ENCODE measurements at regions not wholly inside any gene's neighbourhood (a gene's known extent, or its start where the extent isn't known, plus 50 kb on each side); places are given as distances from the start of the nearest gene placed in this dataset.

DNA sequence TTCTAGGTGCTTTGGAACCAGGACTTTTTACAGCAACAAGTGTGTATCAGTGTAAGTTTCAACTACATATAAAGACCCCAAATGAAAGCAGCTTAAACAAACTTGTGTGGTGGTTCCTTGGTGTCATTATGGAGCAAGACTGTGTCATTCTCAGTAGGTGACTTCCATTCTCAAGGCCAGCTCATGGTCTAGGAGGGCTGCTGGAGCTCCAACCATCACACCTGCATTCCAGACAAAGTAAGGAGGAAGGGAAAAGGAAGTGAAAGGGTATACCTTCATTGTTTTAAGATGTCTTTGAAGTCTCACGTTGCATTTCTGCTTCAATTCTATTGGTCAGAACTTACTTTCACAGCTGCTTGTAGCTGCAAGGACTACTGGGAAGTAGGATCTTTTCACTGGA is 188.6 kb downstream of the C1orf94 start:
- ATAC-seq: no peak
- FAIRE-seq: no peak
- Histone ChIP-seq H3K9me3 (no peaks in the 10 kb centered on the region), H3K4me2 (no peak overlapping the region), H3K27ac (no peak overlapping the region), H3K4me1 (no peaks in the 10 kb centered on the region), H3K4me3 (no peak overlapping the region)
- TF ChIP-seq NR3C1 (IDR thresholded peaks at IDR 0.05) (no peak), HOXB13 (CRISPR knock-in tag; IDR thresholded peaks at IDR 0.05; ENCODE audit: low read depth) (no peak), RAD21 (conservative IDR thresholded peaks at IDR 0.05 in 1 of 2, IDR thresholded peaks at IDR 0.05 in 1 of 2) (no peak), RNF2 (IDR thresholded peaks at IDR 0.05; ENCODE audit: borderline replicate concordance, low read depth) (no peak), POLR2AphosphoS2 (conservative IDR thresholded peaks at IDR 0.05; ENCODE audit: low read length) (no peak), SMC3 (IDR thresholded peaks at IDR 0.05) (no peak), TFCP2L1 (CRISPR knock-in tag; IDR thresholded peaks at IDR 0.05) (no peak), FOXS1 (CRISPR knock-in tag; IDR thresholded peaks at IDR 0.05) (no peak), RFX5 (IDR thresholded peaks at IDR 0.05) (no peak), CHD2 (IDR thresholded peaks at IDR 0.05; ENCODE audit: low read length, partially characterized antibody) (no peak), TP53 (CRISPR knock-in tag; IDR thresholded peaks at IDR 0.05) (no peak), CEBPB (IDR thresholded peaks at IDR 0.05) (no peak), ZFP36 (IDR thresholded peaks at IDR 0.05; ENCODE audit: borderline replicate concordance, partially characterized antibody) (no peak), HOXA7 (CRISPR knock-in tag; IDR thresholded peaks at IDR 0.05) (no peak), GATA3 (IDR thresholded peaks at IDR 0.05; ENCODE audit: borderline replicate concordance) (no peak)
- TF ChIP-seq, protein P1, sequence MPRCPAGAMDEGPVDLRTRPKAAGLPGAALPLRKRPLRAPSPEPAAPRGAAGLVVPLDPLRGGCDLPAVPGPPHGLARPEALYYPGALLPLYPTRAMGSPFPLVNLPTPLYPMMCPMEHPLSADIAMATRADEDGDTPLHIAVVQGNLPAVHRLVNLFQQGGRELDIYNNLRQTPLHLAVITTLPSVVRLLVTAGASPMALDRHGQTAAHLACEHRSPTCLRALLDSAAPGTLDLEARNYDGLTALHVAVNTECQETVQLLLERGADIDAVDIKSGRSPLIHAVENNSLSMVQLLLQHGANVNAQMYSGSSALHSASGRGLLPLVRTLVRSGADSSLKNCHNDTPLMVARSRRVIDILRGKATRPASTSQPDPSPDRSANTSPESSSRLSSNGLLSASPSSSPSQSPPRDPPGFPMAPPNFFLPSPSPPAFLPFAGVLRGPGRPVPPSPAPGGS (IDR thresholded peaks at IDR 0.05): no peak
- TF ChIP-seq, protein P2, sequence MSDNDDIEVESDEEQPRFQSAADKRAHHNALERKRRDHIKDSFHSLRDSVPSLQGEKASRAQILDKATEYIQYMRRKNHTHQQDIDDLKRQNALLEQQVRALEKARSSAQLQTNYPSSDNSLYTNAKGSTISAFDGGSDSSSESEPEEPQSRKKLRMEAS (IDR thresholded peaks at IDR 0.05): no peak
- TF ChIP-seq, protein P3, sequence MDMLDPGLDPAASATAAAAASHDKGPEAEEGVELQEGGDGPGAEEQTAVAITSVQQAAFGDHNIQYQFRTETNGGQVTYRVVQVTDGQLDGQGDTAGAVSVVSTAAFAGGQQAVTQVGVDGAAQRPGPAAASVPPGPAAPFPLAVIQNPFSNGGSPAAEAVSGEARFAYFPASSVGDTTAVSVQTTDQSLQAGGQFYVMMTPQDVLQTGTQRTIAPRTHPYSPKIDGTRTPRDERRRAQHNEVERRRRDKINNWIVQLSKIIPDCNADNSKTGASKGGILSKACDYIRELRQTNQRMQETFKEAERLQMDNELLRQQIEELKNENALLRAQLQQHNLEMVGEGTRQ (IDR thresholded peaks at IDR 0.05): no peak
- TF ChIP-seq, protein P4, sequence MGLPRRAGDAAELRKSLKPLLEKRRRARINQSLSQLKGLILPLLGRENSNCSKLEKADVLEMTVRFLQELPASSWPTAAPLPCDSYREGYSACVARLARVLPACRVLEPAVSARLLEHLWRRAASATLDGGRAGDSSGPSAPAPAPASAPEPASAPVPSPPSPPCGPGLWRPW (IDR thresholded peaks at IDR 0.05): no peak
- TF ChIP-seq, protein P5, sequence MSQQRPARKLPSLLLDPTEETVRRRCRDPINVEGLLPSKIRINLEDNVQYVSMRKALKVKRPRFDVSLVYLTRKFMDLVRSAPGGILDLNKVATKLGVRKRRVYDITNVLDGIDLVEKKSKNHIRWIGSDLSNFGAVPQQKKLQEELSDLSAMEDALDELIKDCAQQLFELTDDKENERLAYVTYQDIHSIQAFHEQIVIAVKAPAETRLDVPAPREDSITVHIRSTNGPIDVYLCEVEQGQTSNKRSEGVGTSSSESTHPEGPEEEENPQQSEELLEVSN (IDR thresholded peaks at IDR 0.05; ENCODE audit: borderline replicate concordance, low read depth): no peak
- ChIA-PET POLR2A (no interaction called here), CTCF (no interaction called here)
- no peak for DNase-seq (ENCODE audit: low read depth in 1 of 2, low spot score in 1 of 2)
- WGBS (ENCODE audit: missing lambda C conversion rate): 5% methylated on average over 1 of the region's 1 CpG

DNA sequence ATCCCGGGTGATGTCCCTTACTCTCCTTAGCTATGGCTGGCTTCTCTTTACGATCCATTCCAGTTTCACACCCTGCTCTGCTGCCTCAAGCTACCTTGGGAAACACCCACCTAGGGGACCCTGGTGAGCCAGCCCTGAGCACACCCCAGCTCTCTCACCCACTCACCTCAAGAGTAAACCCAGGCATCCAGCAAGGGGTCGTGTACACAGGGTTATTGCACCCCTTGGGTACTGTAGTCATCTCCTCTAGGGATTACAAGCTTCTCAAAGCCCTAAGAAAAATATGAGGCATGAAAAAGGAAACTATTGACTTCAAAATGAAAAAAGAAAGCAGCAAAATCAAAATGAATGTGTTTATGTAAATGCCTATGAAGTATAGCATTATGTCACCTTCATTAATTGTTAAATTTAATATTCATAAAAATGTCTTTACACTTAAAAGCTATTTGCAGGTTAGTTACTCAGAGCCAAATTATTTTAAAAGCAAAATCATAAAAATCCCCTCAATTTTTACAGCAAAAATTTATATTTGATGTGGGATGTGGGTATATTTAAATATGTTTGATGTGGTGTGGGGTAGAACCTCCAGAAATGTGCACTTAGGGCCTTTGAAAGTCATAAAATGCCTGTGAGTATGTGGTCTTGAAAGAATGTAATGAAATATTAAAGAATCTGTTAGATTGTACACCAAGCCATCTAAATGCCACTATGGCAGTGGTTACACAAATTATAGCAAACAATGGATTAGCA is 190.3 kb downstream of the C1orf94 start:
- POLR2A ChIA-PET: no interaction called here
- Histone ChIP-seq H3K27ac (no peak overlapping the region), H3K4me3 (no peak overlapping the region), H3K4me1 (no peaks in the 10 kb centered on the region), H3K4me2 (no peak overlapping the region), H3K9me3 (no peaks in the 10 kb centered on the region)
- 0% methylated on average over 3 of the region's 3 CpGs for WGBS (ENCODE audit: missing lambda C conversion rate)
- ATAC-seq (no peak), FAIRE-seq (no peak), DNase-seq (ENCODE audit: low read depth in 1 of 2, low spot score in 1 of 2) (no peak)
- TF ChIP-seq KDM5A (IDR thresholded peaks at IDR 0.05) (no peak), TP53 (CRISPR knock-in tag; IDR thresholded peaks at IDR 0.05) (no peak), NPAS2 (CRISPR knock-in tag; IDR thresholded peaks at IDR 0.05; ENCODE audit: borderline replicate concordance) (no peak), ZSCAN20 (CRISPR knock-in tag; IDR thresholded peaks at IDR 0.05) (no peak), TFCP2L1 (CRISPR knock-in tag; IDR thresholded peaks at IDR 0.05) (no peak), CBX2 (IDR thresholded peaks at IDR 0.05; ENCODE audit: borderline replicate concordance, low read depth) (no peak), RFX5 (IDR thresholded peaks at IDR 0.05) (no peak), POLR2AphosphoS2 (conservative IDR thresholded peaks at IDR 0.05; ENCODE audit: low read length) (no peak), MAZ (IDR thresholded peaks at IDR 0.05; ENCODE audit: borderline replicate concordance, low read depth, low read length) (no peak), NFE2L2 (conservative IDR thresholded peaks at IDR 0.05; ENCODE audit: low read length) (no peak), CEBPB (IDR thresholded peaks at IDR 0.05) (no peak), HOXB13 (CRISPR knock-in tag; IDR thresholded peaks at IDR 0.05; ENCODE audit: low read depth) (no peak), RNF2 (IDR thresholded peaks at IDR 0.05; ENCODE audit: borderline replicate concordance, low read depth) (no peak)
- TF ChIP-seq, protein P2 (IDR thresholded peaks at IDR 0.05): no peak
- TF ChIP-seq, protein P6, sequence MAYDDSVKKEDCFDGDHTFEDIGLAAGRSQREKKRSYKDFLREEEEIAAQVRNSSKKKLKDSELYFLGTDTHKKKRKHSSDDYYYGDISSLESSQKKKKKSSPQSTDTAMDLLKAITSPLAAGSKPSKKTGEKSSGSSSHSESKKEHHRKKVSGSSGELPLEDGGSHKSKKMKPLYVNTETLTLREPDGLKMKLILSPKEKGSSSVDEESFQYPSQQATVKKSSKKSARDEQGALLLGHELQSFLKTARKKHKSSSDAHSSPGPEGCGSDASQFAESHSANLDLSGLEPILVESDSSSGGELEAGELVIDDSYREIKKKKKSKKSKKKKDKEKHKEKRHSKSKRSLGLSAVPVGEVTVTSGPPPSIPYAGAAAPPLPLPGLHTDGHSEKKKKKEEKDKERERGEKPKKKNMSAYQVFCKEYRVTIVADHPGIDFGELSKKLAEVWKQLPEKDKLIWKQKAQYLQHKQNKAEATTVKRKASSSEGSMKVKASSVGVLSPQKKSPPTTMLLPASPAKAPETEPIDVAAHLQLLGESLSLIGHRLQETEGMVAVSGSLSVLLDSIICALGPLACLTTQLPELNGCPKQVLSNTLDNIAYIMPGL (CRISPR knock-in tag; IDR thresholded peaks at IDR 0.05; ENCODE audit: borderline replicate concordance): no peak
- CTCF ChIA-PET: no interaction called here
